ENCODE measurements at regions not wholly inside any gene's neighbourhood (a gene's known extent, or its start where the extent isn't known, plus 50 kb on each side); places are given as distances from the start of the nearest gene placed in this dataset.
"Not testable (repeated sequence)": the region's sequence is repeated elsewhere in the genome, so short reads cannot be mapped to it uniquely, and the experiment has no call there.

DNA sequence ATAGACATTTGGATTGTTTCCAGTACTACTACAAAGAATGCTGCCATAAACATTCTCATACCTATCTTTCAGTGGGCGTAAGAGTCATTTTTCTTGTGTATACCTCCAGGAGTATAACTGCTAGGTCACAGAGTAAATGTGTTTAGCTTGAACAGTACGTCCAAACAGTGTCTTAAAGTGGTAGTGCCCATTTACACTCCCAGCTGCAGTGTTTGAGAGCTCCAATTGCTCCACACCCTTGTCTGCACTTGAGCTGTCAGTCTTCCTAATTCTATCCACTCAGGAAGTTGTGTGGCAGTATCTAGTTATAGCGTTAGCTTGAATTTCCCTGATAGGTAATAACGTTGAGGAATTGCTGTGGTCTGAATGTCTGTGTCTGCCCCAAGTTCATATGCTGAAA is 404.7 kb upstream of the PPP2R3A start:
- no peak for DNase-seq

GRCh38 chr3:135564696-135565095 is 400.8 kb upstream of the PPP2R3A start:
- DNase-seq = no peak

DNA sequence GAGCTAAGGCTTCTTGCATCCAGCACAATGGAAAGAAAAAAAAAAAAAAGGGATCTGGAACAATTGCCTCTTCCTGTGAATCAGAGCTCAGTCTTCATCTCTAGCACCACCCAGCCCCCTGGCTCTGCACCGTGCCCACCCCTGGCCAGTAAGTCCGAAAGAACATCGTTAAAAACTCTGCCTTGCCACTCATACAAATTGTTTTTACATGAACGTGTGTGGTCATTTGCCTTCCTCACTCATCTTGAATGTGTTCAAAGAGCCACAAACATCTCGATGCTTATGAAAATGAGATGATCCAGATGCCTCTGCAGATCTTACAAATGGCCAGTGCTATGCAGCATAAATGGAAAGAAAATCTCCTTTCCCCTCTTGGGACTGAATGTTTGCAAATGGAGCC is 400.0 kb upstream of the PPP2R3A start:
- DNase-seq = no peak

DNA sequence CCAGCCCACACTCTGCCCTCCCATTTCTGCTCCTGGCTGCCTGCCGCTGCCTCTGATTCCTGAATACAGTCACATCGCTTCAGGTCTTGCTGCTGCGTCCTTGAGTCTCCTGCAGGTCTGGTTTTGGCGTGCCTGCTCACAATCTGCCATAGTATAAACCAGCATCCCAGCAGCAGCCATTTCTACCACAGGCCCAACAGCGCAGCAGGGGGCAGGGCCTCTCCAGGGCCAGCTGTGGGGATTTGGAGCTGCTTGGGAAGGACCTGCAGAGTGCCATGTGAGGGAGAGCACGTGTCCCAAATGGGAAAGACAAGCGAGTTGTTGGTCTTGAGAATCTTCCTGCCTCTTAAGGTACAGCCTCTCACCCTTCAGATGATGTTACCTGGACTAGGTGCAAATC is 398.3 kb upstream of the PPP2R3A start:
- DNase-seq = no peak

GRCh38 chr3:135576751-135577150 is 388.8 kb upstream of the PPP2R3A start:
- DNase-seq = no peak

GRCh38 chr3:135581806-135582205 is 383.7 kb upstream of the PPP2R3A start:
- DNase-seq = no peak

GRCh38 chr3:135582800-135583199 is 382.7 kb upstream of the PPP2R3A start:
- no peak for DNase-seq

- no peak for DNase-seq
Measured at GRCh38 chr3:135596563-135596962, 369.0 kb upstream of the PPP2R3A start.

- no peak for DNase-seq
Measured at GRCh38 chr3:135597855-135598254, 367.7 kb upstream of the PPP2R3A start.

- DNase-seq = no peak
Measured at GRCh38 chr3:135598597-135598996, 366.9 kb upstream of the PPP2R3A start.

DNA sequence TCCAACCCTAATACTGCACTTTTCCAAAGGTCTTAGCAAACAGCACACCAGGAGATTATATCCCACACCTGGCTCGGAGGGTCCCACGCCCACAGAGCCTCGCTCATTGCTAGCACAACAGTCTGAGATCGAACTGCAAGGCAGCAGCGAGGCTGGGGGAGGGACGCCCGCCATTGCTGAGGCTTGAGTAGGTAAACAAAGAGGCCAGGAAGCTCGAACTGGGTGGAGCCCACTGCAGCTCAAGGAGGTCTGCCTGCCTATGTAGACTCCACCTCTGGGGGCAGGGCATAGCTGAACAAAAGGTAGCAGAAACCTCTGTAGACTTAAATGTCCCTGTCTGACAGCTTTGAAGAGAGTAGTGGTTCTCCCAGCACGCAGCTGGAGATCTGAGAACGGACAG is 361.0 kb upstream of the PPP2R3A start:
- DNase-seq = not testable (repeated sequence)

- DNase-seq = no peak
Measured at GRCh38 chr3:135618123-135618522, 347.4 kb upstream of the PPP2R3A start.

DNA sequence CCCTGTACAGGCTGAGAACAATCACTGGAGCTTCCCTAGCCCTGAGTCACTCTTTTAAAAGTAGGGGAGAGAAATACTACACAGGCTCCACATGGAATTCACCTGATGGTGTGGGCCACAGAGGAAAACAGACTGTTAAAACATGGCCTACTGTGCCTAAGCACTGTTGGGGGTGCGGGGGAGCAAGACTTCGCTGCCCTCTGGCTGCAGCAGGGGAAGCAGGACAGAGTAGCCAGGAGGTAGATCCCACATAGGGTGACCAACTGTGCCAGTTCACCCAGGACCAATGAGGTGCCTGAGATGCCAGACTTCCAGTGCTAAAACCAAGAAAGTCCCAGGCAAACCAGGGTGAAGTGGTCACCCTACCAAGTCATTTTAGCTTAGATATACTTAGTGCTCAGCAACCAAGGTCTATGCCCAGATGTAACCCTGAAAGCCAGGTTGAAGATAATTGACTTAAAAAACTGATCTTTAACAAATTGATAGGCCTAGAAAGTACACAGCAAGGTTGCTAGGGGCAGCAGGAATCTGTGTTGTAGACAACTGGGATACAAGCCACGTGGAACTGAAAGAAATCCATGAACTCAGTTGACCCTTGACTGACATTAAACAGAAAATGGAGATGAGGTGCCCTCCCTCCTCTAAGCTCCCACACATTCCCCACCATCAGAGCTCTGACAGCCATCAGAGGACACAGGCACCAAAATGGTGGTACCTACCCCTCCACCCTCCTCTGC is 344.2 kb upstream of the PPP2R3A start:
- DNase-seq = no peak

GRCh38 chr3:135622215-135622614 is 343.3 kb upstream of the PPP2R3A start:
- no peak for DNase-seq

DNA sequence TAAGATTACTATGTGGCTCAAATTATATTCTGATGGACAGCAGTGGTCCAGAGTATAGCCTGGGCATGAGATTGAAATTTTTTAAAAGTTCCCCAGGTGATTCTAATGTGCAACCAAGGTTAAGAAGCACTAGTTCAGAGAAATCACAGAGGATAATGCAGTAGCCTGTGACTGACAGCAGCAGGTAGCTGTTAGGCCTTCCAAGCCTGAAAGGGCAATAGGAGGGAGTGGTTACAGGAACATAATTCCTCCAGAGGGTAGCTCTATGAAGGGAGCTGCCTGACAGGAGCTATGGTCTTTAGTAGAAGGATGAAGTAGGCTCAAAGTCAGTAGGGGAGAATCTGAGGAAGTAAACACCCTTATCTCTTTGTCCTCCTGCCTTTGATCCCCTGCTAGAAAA is 342.9 kb upstream of the PPP2R3A start:
- DNase-seq = no peak

DNA sequence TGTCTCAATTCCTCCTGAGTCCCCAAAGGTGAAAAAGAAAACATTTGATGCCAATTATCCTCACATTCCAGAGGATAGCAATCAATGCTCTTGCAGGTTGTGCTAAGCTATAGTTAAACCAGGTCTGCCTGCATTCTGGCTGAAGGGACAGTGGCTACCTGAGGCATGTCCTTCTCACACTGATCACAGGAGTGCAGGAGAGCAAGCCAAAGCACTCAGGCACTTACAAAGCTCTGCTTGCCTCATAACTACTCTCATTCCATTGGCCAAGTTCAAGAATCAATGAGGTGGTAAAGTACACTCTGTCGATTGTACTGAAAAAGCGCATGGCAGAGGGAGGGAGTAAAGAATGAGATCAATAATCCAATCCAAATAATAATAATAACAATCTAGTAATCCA is 342.0 kb upstream of the PPP2R3A start:
- DNase-seq = no peak

DNA sequence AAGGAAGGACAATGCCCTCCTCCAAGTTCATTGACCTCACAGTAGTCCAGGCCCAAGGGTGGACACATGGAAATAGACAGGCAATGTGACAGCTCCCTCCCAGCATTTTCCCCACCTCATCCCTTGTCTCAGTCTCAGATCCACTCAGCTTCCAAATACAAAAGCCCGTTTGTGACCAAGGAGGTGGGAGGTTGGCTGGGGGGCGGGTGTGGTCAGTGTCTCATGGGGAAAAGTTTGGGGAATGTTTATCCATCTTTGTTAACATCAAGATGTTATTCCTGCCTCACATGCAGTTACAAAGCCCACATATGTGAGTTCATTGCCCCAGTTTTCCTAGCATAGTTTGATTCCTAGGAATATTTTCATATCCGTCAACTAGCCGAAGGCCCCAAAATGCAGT is 338.5 kb upstream of the PPP2R3A start:
- no peak for DNase-seq

DNA sequence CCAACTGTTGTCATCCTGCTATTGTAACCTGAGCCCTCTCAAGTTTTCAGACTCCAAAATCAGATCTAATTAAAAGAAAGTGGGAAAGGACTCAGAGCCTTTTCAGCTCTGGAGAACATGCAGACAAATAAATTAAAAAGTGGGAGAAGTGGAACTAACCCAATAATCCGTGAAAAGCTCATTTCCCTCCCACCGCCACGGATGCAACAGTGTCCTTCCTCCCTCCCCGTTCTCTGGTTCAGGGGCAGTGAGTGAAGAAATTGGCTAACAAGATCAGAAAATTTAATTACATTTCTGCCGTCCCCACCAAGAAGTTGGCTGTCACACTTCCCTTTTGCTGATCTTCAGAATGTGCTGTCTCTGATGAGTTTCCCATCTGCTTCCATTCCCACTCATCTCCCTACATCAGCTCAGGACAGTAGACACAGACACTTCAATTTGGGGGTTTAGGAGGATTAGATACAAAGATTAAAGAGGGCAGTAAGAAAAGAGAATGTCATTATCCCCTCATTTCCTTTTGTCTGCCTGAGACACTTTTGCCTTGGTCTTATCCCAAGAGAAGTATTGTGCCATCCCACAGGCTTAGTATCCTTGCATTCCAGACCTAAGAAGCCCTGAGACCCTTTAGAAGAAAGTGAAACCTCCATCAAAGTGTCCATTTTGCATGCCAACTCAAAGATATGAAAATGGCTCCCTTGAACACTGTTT is 335.7 kb upstream of the PPP2R3A start:
- no peak for DNase-seq

DNA sequence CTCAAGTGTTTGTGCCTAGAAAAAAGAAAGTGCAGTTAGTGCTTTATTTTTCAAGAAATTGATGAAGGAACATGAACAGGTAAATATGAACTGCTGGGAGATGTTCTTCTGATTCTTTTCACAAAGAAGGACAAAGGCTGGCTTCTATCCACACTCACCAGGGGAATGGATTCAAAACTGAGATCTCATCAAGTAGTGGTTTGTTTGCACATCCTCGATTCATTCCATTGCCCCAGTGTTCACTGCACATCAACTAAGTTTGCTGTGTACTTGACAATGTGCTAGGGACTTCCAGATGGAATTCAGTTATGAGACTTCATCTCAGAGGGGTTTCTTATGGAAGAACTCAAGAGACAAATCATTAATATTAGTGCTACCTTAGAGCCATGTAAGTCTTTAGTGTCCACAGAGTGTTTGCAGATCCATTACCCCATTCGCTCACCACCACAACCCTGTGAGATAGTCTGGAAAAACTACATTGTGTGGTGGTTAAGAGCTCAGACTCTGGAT is 332.9 kb upstream of the PPP2R3A start:
- no peak for DNase-seq

GRCh38 chr3:135633078-135633477 is 332.4 kb upstream of the PPP2R3A start:
- DNase-seq = no peak

- DNase-seq = no peak
Measured at GRCh38 chr3:135636596-135636995, 328.9 kb upstream of the PPP2R3A start.

- no peak for DNase-seq
Measured at GRCh38 chr3:135637013-135637412, 328.5 kb upstream of the PPP2R3A start.

GRCh38 chr3:135641761-135642160 is 323.8 kb upstream of the PPP2R3A start:
- DNase-seq = no peak

DNA sequence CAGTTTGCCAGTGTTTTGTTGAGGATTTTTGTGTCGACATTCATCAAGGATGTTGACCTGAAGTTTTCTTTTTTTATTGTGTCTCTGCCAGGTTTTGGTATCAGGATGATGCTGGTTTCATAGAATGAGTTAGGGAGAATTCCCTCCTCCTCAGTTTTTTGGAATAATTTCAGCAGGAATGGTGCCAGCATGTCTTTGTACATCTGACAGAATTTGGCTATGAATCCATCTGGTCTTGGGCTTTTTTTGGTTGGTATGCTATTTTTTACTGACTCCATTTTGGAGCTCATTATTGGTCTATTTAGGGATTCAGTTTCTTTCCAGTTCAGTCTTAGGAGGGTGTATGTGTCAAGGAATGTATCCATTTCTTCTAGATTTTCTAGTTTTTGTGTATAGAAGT is 320.0 kb upstream of the PPP2R3A start:
- no peak for DNase-seq

DNA sequence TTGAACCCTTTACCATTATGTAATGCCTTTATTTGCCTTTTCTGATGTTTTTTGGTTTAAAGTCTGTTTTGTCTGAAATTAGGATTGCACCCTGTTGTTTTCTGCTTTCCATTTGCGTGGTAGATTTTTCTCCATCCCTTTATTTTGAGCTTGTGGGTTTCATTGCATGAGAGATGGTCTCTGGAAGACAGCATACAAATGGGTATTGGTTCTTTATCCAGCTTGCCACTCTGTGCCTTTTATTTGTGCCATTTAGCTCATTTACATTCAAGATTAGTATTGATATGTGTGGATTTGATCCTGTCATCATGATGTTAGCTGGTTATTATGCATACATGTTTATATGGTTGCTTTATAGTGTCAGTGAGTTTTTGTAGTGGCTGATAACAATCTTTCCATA is 318.7 kb upstream of the PPP2R3A start:
- no peak for DNase-seq

Data from NK-92 treated with Interleukin-12 subunit alpha and Interleukin-12 subunit beta, amount 100 ng/mL, for 24 hours (cell line).